ENCODE measurements at regions not wholly inside any gene's neighbourhood (a gene's known extent, or its start where the extent isn't known, plus 50 kb on each side); places are given as distances from the start of the nearest gene placed in this dataset.

- TF ChIP-seq ZFP36 (IDR thresholded peaks at IDR 0.05; ENCODE audit: borderline replicate concordance, partially characterized antibody) (no peak), SMC3 (IDR thresholded peaks at IDR 0.05) (no peak), EP300 (IDR thresholded peaks at IDR 0.05) (no peak), NFE2L2 (conservative IDR thresholded peaks at IDR 0.05; ENCODE audit: low read length) (no peak), POLR2A (IDR thresholded peaks at IDR 0.05; ENCODE audit: low read length) (no peak)
- TF ChIP-seq, protein P1, sequence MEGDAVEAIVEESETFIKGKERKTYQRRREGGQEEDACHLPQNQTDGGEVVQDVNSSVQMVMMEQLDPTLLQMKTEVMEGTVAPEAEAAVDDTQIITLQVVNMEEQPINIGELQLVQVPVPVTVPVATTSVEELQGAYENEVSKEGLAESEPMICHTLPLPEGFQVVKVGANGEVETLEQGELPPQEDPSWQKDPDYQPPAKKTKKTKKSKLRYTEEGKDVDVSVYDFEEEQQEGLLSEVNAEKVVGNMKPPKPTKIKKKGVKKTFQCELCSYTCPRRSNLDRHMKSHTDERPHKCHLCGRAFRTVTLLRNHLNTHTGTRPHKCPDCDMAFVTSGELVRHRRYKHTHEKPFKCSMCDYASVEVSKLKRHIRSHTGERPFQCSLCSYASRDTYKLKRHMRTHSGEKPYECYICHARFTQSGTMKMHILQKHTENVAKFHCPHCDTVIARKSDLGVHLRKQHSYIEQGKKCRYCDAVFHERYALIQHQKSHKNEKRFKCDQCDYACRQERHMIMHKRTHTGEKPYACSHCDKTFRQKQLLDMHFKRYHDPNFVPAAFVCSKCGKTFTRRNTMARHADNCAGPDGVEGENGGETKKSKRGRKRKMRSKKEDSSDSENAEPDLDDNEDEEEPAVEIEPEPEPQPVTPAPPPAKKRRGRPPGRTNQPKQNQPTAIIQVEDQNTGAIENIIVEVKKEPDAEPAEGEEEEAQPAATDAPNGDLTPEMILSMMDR (IDR thresholded peaks at IDR 0.05): no peak
- TF ChIP-seq, protein P2, sequence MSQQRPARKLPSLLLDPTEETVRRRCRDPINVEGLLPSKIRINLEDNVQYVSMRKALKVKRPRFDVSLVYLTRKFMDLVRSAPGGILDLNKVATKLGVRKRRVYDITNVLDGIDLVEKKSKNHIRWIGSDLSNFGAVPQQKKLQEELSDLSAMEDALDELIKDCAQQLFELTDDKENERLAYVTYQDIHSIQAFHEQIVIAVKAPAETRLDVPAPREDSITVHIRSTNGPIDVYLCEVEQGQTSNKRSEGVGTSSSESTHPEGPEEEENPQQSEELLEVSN (IDR thresholded peaks at IDR 0.05; ENCODE audit: borderline replicate concordance, low read depth): no peak
- TF ChIP-seq, protein P3, sequence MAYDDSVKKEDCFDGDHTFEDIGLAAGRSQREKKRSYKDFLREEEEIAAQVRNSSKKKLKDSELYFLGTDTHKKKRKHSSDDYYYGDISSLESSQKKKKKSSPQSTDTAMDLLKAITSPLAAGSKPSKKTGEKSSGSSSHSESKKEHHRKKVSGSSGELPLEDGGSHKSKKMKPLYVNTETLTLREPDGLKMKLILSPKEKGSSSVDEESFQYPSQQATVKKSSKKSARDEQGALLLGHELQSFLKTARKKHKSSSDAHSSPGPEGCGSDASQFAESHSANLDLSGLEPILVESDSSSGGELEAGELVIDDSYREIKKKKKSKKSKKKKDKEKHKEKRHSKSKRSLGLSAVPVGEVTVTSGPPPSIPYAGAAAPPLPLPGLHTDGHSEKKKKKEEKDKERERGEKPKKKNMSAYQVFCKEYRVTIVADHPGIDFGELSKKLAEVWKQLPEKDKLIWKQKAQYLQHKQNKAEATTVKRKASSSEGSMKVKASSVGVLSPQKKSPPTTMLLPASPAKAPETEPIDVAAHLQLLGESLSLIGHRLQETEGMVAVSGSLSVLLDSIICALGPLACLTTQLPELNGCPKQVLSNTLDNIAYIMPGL (CRISPR knock-in tag; IDR thresholded peaks at IDR 0.05; ENCODE audit: borderline replicate concordance): no peak
Measured at GRCh38 chr6:90660931-90661330, 74.1 kb upstream of the MAP3K7 start.
